ENCODE measurements at regions not wholly inside any gene's neighbourhood (a gene's known extent, or its start where the extent isn't known, plus 50 kb on each side); places are given as distances from the start of the nearest gene placed in this dataset.

DNA sequence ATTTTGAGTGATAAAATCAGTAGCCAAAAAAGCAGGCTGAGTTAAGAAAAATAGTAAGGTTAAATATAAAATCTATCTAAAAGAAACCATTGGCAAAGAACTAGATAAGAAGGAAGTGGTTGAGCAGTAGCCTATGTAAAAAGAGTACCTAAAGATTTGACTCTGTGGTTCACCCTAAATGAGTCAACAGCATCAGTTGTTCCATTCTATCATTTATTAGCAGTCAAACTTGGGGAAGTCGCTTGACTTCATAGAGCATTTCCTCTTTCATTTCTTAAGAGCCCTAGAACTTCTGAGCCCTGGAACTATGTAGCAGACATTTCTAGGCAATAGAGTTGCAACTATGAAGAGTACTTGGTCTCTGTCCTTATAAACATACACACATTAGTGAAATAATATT lies 381.7 kb downstream of the NUP35 start:
- no peak overlapping the region for H2AFZ ChIP-seq (ENCODE audit: low read depth, low read length)
- no peaks in the 10 kb centered on the region for H3F3A ChIP-seq (ENCODE audit: insufficient read depth, low read length, poor library complexity, severe bottlenecking)
- no peaks in the 10 kb centered on the region for H4K20me1 ChIP-seq (ENCODE audit: insufficient read depth)
- no peak overlapping the region for H3K27ac ChIP-seq (ENCODE audit: low read length)
- TF ChIP-seq MXI1 (conservative IDR thresholded peaks at IDR 0.05; ENCODE audit: poor library complexity, severe bottlenecking), result no peak
- no peak for TF ChIP-seq POLR2AphosphoS5 (IDR thresholded peaks at IDR 0.05)
- TF ChIP-seq, protein P1, sequence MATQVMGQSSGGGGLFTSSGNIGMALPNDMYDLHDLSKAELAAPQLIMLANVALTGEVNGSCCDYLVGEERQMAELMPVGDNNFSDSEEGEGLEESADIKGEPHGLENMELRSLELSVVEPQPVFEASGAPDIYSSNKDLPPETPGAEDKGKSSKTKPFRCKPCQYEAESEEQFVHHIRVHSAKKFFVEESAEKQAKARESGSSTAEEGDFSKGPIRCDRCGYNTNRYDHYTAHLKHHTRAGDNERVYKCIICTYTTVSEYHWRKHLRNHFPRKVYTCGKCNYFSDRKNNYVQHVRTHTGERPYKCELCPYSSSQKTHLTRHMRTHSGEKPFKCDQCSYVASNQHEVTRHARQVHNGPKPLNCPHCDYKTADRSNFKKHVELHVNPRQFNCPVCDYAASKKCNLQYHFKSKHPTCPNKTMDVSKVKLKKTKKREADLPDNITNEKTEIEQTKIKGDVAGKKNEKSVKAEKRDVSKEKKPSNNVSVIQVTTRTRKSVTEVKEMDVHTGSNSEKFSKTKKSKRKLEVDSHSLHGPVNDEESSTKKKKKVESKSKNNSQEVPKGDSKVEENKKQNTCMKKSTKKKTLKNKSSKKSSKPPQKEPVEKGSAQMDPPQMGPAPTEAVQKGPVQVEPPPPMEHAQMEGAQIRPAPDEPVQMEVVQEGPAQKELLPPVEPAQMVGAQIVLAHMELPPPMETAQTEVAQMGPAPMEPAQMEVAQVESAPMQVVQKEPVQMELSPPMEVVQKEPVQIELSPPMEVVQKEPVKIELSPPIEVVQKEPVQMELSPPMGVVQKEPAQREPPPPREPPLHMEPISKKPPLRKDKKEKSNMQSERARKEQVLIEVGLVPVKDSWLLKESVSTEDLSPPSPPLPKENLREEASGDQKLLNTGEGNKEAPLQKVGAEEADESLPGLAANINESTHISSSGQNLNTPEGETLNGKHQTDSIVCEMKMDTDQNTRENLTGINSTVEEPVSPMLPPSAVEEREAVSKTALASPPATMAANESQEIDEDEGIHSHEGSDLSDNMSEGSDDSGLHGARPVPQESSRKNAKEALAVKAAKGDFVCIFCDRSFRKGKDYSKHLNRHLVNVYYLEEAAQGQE (IDR thresholded peaks at IDR 0.05; ENCODE audit: borderline replicate concordance), result no peak
- TF ChIP-seq EP300 (conservative IDR thresholded peaks at IDR 0.05; ENCODE audit: poor library complexity, severe bottlenecking), result no peak
- TF ChIP-seq TAF1 (IDR thresholded peaks at IDR 0.05; ENCODE audit: low read depth), result no peak
- TF ChIP-seq EZH2 (IDR thresholded peaks at IDR 0.05; ENCODE audit: borderline replicate concordance, insufficient read depth, low read length, poor library complexity, severe bottlenecking), result no peak
- TF ChIP-seq CTCF (IDR thresholded peaks at IDR 0.05; ENCODE audit: poor library complexity, severe bottlenecking), result no peak
- TF ChIP-seq RAD21 (conservative IDR thresholded peaks at IDR 0.05), result no peak
- TF ChIP-seq SMC3 (conservative IDR thresholded peaks at IDR 0.05; ENCODE audit: poor library complexity), result no peak
- H3K79me2 ChIP-seq (replicated peaks; ENCODE audit: insufficient read depth, low read length), result no peaks in the 10 kb centered on the region
- no peaks in the 10 kb centered on the region for H3K27me3 ChIP-seq (ENCODE audit: insufficient read depth, low read depth, low read length)
- no peaks in the 10 kb centered on the region for H3K36me3 ChIP-seq (ENCODE audit: insufficient read depth, low read length)
- H3K4me2 ChIP-seq (ENCODE audit: low read length), result no peak overlapping the region
- no peak overlapping the region for H3K9ac ChIP-seq (ENCODE audit: low read length)
- H3K9me3 ChIP-seq (ENCODE audit: low read length), result no peaks in the 10 kb centered on the region
- H3K4me3 ChIP-seq (ENCODE audit: low read length), result no peak overlapping the region
- no peaks in the 10 kb centered on the region for H3K9me2 ChIP-seq (ENCODE audit: insufficient read depth, low read length)

DNA sequence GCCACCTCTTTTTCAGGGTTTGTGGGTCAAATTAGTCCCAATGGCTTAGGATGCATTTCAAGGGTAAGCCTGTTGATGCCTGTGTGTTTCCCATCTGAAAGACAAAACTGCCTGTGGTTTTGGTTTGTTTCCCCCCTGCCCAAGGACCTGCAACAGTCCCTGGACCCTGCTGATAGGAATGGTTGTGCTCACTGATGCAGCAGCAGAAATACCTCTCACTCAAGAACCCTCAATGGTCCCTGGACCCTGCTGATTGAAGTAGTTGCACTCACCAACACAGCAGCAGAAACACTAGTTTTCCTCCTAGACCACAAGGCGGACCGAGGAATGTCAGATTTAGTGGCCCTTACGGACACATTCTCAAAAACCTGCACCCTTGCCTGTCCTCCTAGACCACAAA lies 386.9 kb downstream of the NUP35 start:
- H3K9me2 ChIP-seq (ENCODE audit: insufficient read depth, low read length), result no peaks in the 10 kb centered on the region
- no peaks in the 10 kb centered on the region for H4K20me1 ChIP-seq (ENCODE audit: insufficient read depth)
- no peak for TF ChIP-seq CTCF (IDR thresholded peaks at IDR 0.05; ENCODE audit: poor library complexity, severe bottlenecking)
- TF ChIP-seq POLR2AphosphoS5 (IDR thresholded peaks at IDR 0.05), result no peak
- TF ChIP-seq SMC3 (conservative IDR thresholded peaks at IDR 0.05; ENCODE audit: poor library complexity), result no peak
- no peak for TF ChIP-seq EZH2 (IDR thresholded peaks at IDR 0.05; ENCODE audit: borderline replicate concordance, insufficient read depth, low read length, poor library complexity, severe bottlenecking)
- TF ChIP-seq TAF1 (IDR thresholded peaks at IDR 0.05; ENCODE audit: low read depth), result no peak
- TF ChIP-seq, protein P1 (IDR thresholded peaks at IDR 0.05; ENCODE audit: borderline replicate concordance), result no peak
- H3F3A ChIP-seq (ENCODE audit: insufficient read depth, low read length, poor library complexity, severe bottlenecking), result no peaks in the 10 kb centered on the region
- H3K27me3 ChIP-seq (ENCODE audit: insufficient read depth, low read depth, low read length), result no peaks in the 10 kb centered on the region
- H3K4me2 ChIP-seq (ENCODE audit: low read length), result no peak overlapping the region
- H3K9ac ChIP-seq (ENCODE audit: low read length), result no peak overlapping the region
- no peak overlapping the region for H2AFZ ChIP-seq (ENCODE audit: low read depth, low read length)
- no peak overlapping the region for H3K4me3 ChIP-seq (ENCODE audit: low read length)
- no peaks in the 10 kb centered on the region for H3K9me3 ChIP-seq (ENCODE audit: low read length)
- no peaks in the 10 kb centered on the region for H3K79me2 ChIP-seq (replicated peaks; ENCODE audit: insufficient read depth, low read length)
- H3K27ac ChIP-seq (ENCODE audit: low read length), result no peak overlapping the region
- no peaks in the 10 kb centered on the region for H3K36me3 ChIP-seq (ENCODE audit: insufficient read depth, low read length)
